ENCODE measurements at regions not wholly inside any gene's neighbourhood (a gene's known extent, or its start where the extent isn't known, plus 50 kb on each side); places are given as distances from the start of the nearest gene placed in this dataset.

- H3K36me3 ChIP-seq (replicated peaks): no peaks in the 10 kb centered on the region
- in situ Hi-C loops (cut with MboI; ENCODE audit: low sequenced_read_pairs): loop anchor here (25.0 kb wide), 1 partner anchor 433 kb away; no protein-coding TSS in a partner anchor
Measured at GRCh38 chr3:86244905-86245304, 746.0 kb downstream of the VGLL3 start.

GRCh38 chr3:86239946-86240345 is 751.0 kb downstream of the VGLL3 start:
- Histone ChIP-seq H3K4me3 (no peak overlapping the region), H3K36me3 (replicated peaks) (no peaks in the 10 kb centered on the region), H3K9me3 (no peaks in the 10 kb centered on the region), H3K4me1 (peaks cover 12% of the 10 kb centered on the region), H3K27me3 (ENCODE audit: low read depth) (no peaks in the 10 kb centered on the region)
- peak; percentile 14 to 55 for DNase-seq (ENCODE audit: low spot score in 2 of 2)
- in situ Hi-C loops (cut with MboI; ENCODE audit: low sequenced_read_pairs): loop anchor here (25.0 kb wide), 1 partner anchor 428 kb away; no protein-coding TSS in a partner anchor

More at GRCh38 chr3:86244905-86245304, 746.0 kb downstream of the VGLL3 start:
- Histone ChIP-seq H3K9me3 (no peaks in the 10 kb centered on the region), H3K4me1 (peaks cover 7% of the 10 kb centered on the region), H3K4me3 (no peak overlapping the region), H3K27me3 (ENCODE audit: low read depth) (no peaks in the 10 kb centered on the region)
- DNase-seq (ENCODE audit: low spot score in 2 of 2): no peak

GRCh38 chr3:86234506-86235254 is 756.3 kb downstream of the VGLL3 start:
- Histone ChIP-seq H3K9me3 (no peaks in the 10 kb centered on the region), H3K4me3 (no peak overlapping the region), H3K27me3 (ENCODE audit: low read depth) (no peaks in the 10 kb centered on the region), H3K4me1 (peaks cover 2% of the 10 kb centered on the region), H3K36me3 (replicated peaks) (no peaks in the 10 kb centered on the region)
- no peak for DNase-seq (ENCODE audit: low spot score in 2 of 2)
- in situ Hi-C loops (cut with MboI; ENCODE audit: low sequenced_read_pairs): loop anchor here (25.0 kb wide), 1 partner anchor 422 kb away; no protein-coding TSS in a partner anchor

GRCh38 chr3:86230762-86231161 is 760.2 kb downstream of the VGLL3 start:
- no peaks in the 10 kb centered on the region for H3K4me1 ChIP-seq
- no peaks in the 10 kb centered on the region for H3K27me3 ChIP-seq (ENCODE audit: low read depth)
- DNase-seq (ENCODE audit: low spot score in 2 of 2): no peak
- in situ Hi-C loops (cut with MboI; ENCODE audit: low sequenced_read_pairs): loop anchor here (25.0 kb wide), 1 partner anchor 418 kb away; no protein-coding TSS in a partner anchor
- no peak overlapping the region for H3K4me3 ChIP-seq
- H3K9me3 ChIP-seq: no peaks in the 10 kb centered on the region
- H3K36me3 ChIP-seq (replicated peaks): no peaks in the 10 kb centered on the region

GRCh38 chr3:86229775-86230094 is 761.2 kb downstream of the VGLL3 start:
- no peak for DNase-seq (ENCODE audit: low spot score in 2 of 2)
- no peaks in the 10 kb centered on the region for H3K27me3 ChIP-seq (ENCODE audit: low read depth)
- H3K4me1 ChIP-seq: no peaks in the 10 kb centered on the region; the same call in 1 of the 2 replicates
- H3K4me3 ChIP-seq: no peak overlapping the region
- H3K9me3 ChIP-seq: no peaks in the 10 kb centered on the region
- H3K36me3 ChIP-seq (replicated peaks): no peaks in the 10 kb centered on the region
- in situ Hi-C loops (cut with MboI; ENCODE audit: low sequenced_read_pairs): loop anchor here (25.0 kb wide), 1 partner anchor 417 kb away; no protein-coding TSS in a partner anchor

- in situ Hi-C loops (cut with MboI; ENCODE audit: low sequenced_read_pairs): loop anchor here (25.0 kb wide), 1 partner anchor 417 kb away; no protein-coding TSS in a partner anchor
Measured at GRCh38 chr3:86229086-86229774, 761.7 kb downstream of the VGLL3 start.

GRCh38 chr3:86228101-86228500 is 762.8 kb downstream of the VGLL3 start:
- DNase-seq (ENCODE audit: low spot score in 2 of 2): peak in 1 of 2 experiments; percentile 18
- no peaks in the 10 kb centered on the region; the same call in 1 of the 2 replicates for H3K4me1 ChIP-seq
- H3K27me3 ChIP-seq (ENCODE audit: low read depth): no peaks in the 10 kb centered on the region
- in situ Hi-C loops (cut with MboI; ENCODE audit: low sequenced_read_pairs): loop anchor here (25.0 kb wide), 1 partner anchor 416 kb away; no protein-coding TSS in a partner anchor
- H3K36me3 ChIP-seq (replicated peaks): no peaks in the 10 kb centered on the region
- H3K4me3 ChIP-seq: no peak overlapping the region
- H3K9me3 ChIP-seq: no peaks in the 10 kb centered on the region

More at GRCh38 chr3:86229086-86229774, 761.7 kb downstream of the VGLL3 start:
- H3K9me3 ChIP-seq: no peaks in the 10 kb centered on the region
- H3K4me1 ChIP-seq: no peaks in the 10 kb centered on the region; the same call in 1 of the 2 replicates
- no peak for DNase-seq (ENCODE audit: low spot score in 2 of 2)
- H3K27me3 ChIP-seq (ENCODE audit: low read depth): no peaks in the 10 kb centered on the region
- H3K4me3 ChIP-seq: no peak overlapping the region
- H3K36me3 ChIP-seq (replicated peaks): no peaks in the 10 kb centered on the region

- no peak for DNase-seq (ENCODE audit: low spot score in 2 of 2)
- in situ Hi-C loops (cut with MboI; ENCODE audit: low sequenced_read_pairs): loop anchor here (25.0 kb wide), 1 partner anchor 413 kb away; no protein-coding TSS in a partner anchor
- no peaks in the 10 kb centered on the region for H3K27me3 ChIP-seq (ENCODE audit: low read depth)
- no peaks in the 10 kb centered on the region for H3K36me3 ChIP-seq (replicated peaks)
- H3K4me3 ChIP-seq: no peak overlapping the region
- H3K9me3 ChIP-seq: no peaks in the 10 kb centered on the region
- no peaks in the 10 kb centered on the region; the same call in 1 of the 2 replicates for H3K4me1 ChIP-seq
Measured at GRCh38 chr3:86225461-86225860, 765.5 kb downstream of the VGLL3 start.

GRCh38 chr3:86221601-86222000 is 769.3 kb downstream of the VGLL3 start:
- no peaks in the 10 kb centered on the region for H3K36me3 ChIP-seq (replicated peaks)
- H3K27me3 ChIP-seq (ENCODE audit: low read depth): no peaks in the 10 kb centered on the region
- H3K4me1 ChIP-seq: no peaks in the 10 kb centered on the region; the same call in 1 of the 2 replicates
- no peak for DNase-seq (ENCODE audit: low spot score in 2 of 2)
- in situ Hi-C loops (cut with MboI; ENCODE audit: low sequenced_read_pairs): no loop called here
- H3K4me3 ChIP-seq: no peak overlapping the region
- no peaks in the 10 kb centered on the region for H3K9me3 ChIP-seq

- H3K4me3 ChIP-seq: no peak overlapping the region
Measured at GRCh38 chr3:86208772-86209171, 782.2 kb downstream of the VGLL3 start.

GRCh38 chr3:86182606-86183005 is 808.3 kb downstream of the VGLL3 start:
- Histone ChIP-seq H3K36me3 (replicated peaks) (no peaks in the 10 kb centered on the region), H3K4me1 (no peaks in the 10 kb centered on the region), H3K4me3 (no peak overlapping the region), H3K9me3 (no peaks in the 10 kb centered on the region), H3K27me3 (ENCODE audit: low read depth) (no peaks in the 10 kb centered on the region)
- in situ Hi-C loops (cut with MboI; ENCODE audit: low sequenced_read_pairs): no loop called here
- DNase-seq (ENCODE audit: low spot score in 2 of 2): no peak

More at GRCh38 chr3:86208772-86209171, 782.2 kb downstream of the VGLL3 start:
- Histone ChIP-seq H3K36me3 (replicated peaks) (no peaks in the 10 kb centered on the region), H3K9me3 (no peaks in the 10 kb centered on the region), H3K4me1 (no peaks in the 10 kb centered on the region), H3K27me3 (ENCODE audit: low read depth) (no peaks in the 10 kb centered on the region)
- DNase-seq (ENCODE audit: low spot score in 2 of 2): no peak
- in situ Hi-C loops (cut with MboI; ENCODE audit: low sequenced_read_pairs): no loop called here

- no peaks in the 10 kb centered on the region for H3K4me1 ChIP-seq
- no peak overlapping the region for H3K4me3 ChIP-seq
- no peaks in the 10 kb centered on the region for H3K36me3 ChIP-seq (replicated peaks)
- no peaks in the 10 kb centered on the region for H3K27me3 ChIP-seq (ENCODE audit: low read depth)
- DNase-seq (ENCODE audit: low spot score in 2 of 2): peak in 1 of 2 experiments; percentile 19
- in situ Hi-C loops (cut with MboI; ENCODE audit: low sequenced_read_pairs): no loop called here
- no peaks in the 10 kb centered on the region for H3K9me3 ChIP-seq
Measured at GRCh38 chr3:86180696-86181095, 810.3 kb downstream of the VGLL3 start.

- DNase-seq (ENCODE audit: low spot score in 2 of 2): no peak
- in situ Hi-C loops (cut with MboI; ENCODE audit: low sequenced_read_pairs): no loop called here
- no peaks in the 10 kb centered on the region for H3K27me3 ChIP-seq (ENCODE audit: low read depth)
- no peaks in the 10 kb centered on the region for H3K36me3 ChIP-seq (replicated peaks)
- no peak overlapping the region for H3K4me3 ChIP-seq
- no peaks in the 10 kb centered on the region for H3K9me3 ChIP-seq
- H3K4me1 ChIP-seq: peaks cover 5% of the 10 kb centered on the region
Measured at GRCh38 chr3:86178095-86178494, 812.9 kb downstream of the VGLL3 start.

GRCh38 chr3:86176445-86176784 is 814.5 kb downstream of the VGLL3 start:
- Histone ChIP-seq H3K4me3 (no peak overlapping the region), H3K4me1 (peaks cover 5% of the 10 kb centered on the region), H3K27me3 (ENCODE audit: low read depth) (no peaks in the 10 kb centered on the region), H3K36me3 (replicated peaks) (no peaks in the 10 kb centered on the region), H3K9me3 (no peaks in the 10 kb centered on the region)
- no peak for DNase-seq (ENCODE audit: low spot score in 2 of 2)
- in situ Hi-C loops (cut with MboI; ENCODE audit: low sequenced_read_pairs): no loop called here
